GM12873 (cell line): ENCODE measurements at regions not wholly inside any gene's neighbourhood (a gene's known extent, or its start where the extent isn't known, plus 50 kb on each side); places are given as distances from the start of the nearest gene placed in this dataset.

ENCODE experiments used
- CTCF ChIP-seq: IDR thresholded peaks from 2 replicates; pipeline ENCODE4 v1.5.1; 2012; ENCODE audit warnings: low read depth, mild to moderate bottlenecking, moderate library complexity, low read length, control low read depth; ENCODE audit not compliant: insufficient read depth; ENCODE audit errors: missing control alignments

- TF ChIP-seq CTCF: no peak
Observed at GRCh38 chr18:43627848-43628530, 350.7 kb upstream of the SYT4 start.

GRCh38 chr18:43634994-43635393, 357.7 kb upstream of the SYT4 start:
- TF ChIP-seq CTCF: no peak

- TF ChIP-seq CTCF: no peak
Observed at GRCh38 chr18:43635397-43635796, 358.1 kb upstream of the SYT4 start.

- TF ChIP-seq CTCF: no peak
Observed at GRCh38 chr18:43642727-43643330, 365.5 kb upstream of the SYT4 start.

GRCh38 chr18:43648002-43648401, 370.7 kb upstream of the SYT4 start:
- no peak for TF ChIP-seq CTCF

GRCh38 chr18:43649649-43650357, 372.5 kb upstream of the SYT4 start:
- no peak for TF ChIP-seq CTCF

GRCh38 chr18:43650426-43650825, 373.1 kb upstream of the SYT4 start:
- TF ChIP-seq CTCF: no peak
